T-helper 2 cell (primary cell): ENCODE measurements at regions not wholly inside any gene's neighbourhood (a gene's known extent, or its start where the extent isn't known, plus 50 kb on each side); places are given as distances from the start of the nearest gene placed in this dataset.

Experiments used
- DNase-seq, 5 experiments: peaks; one replicate each; pipeline versions ENCODE4 v3.0.0 to v3.0.0-alpha.2; 2012 to 2022

DNA sequence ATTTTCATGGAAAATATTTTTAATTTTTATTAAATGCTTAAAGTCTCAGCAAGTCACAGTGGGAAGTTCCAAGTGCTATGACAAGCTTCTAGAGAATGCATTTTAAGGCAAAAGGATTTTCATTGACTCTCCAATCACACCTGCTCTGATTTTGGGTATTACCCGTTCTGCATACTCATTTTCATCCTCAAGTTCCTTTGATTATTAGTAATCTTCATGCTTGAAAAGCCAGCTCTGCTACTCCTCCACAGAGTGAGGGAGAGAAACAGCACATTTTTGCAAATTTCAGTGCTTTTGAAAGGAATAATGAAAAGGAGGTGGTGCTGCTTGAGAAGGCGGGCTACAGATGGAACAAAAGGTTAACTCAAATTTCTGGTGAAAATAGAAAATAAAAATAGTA, 450.7 kb downstream of the NSUN3 start:
- no peak for DNase-seq

DNA sequence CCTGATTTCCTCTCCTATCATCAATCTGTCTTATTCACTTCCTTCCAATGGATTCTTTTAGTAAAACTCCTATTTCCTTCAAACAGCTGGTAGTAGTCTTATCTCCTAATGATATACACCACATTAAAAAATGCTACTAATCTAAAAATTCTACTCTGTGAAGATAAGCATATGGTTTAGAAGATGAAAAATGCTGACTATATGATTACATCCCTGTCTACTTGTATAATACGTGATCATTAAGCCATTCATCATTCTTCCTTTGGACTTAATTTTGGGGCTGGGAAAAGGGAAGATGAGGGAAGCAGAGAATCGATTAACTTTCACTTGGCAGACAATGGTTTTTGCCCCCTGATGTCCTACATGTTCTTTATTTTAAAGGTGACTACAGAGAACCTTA, 453.1 kb downstream of the NSUN3 start:
- DNase-seq = no peak

DNA sequence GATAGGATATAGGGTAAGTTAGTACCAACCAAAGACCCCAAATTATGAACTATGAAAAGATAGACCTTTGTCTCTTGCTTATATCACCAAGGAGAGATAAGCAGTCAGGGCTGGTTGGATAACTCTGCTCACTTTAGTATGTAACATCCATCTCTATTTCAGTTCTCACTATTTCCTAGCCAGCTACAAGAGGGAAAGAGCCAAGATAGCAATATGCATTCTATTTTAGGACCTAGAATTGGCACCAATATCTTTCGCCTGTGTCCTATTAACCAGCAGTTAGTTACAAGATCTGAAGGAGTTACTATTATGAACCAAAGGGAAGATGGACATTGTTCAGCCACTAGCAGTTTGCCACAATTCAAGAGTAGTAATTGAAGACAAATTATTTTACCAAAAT, 457.5 kb downstream of the NSUN3 start:
- no peak for DNase-seq

DNA sequence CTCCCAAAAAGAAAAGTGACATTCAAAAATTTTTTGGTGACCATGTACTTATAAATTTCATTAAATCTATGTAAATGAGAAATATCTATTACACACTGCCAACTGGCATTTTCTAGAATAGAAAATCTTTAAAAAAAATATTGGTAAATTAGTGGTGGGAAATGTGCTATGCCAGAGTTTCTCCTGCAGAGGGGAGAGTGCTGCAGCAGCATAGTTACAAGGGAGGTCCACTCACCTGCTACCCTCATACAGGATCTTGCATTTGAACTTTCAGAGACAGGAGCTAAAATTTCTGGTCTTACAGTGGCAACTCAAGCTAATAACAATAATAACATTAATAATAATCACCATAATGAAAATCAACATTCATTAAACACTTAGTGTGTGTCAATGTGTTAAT, 459.6 kb downstream of the NSUN3 start:
- DNase-seq = no peak

DNA sequence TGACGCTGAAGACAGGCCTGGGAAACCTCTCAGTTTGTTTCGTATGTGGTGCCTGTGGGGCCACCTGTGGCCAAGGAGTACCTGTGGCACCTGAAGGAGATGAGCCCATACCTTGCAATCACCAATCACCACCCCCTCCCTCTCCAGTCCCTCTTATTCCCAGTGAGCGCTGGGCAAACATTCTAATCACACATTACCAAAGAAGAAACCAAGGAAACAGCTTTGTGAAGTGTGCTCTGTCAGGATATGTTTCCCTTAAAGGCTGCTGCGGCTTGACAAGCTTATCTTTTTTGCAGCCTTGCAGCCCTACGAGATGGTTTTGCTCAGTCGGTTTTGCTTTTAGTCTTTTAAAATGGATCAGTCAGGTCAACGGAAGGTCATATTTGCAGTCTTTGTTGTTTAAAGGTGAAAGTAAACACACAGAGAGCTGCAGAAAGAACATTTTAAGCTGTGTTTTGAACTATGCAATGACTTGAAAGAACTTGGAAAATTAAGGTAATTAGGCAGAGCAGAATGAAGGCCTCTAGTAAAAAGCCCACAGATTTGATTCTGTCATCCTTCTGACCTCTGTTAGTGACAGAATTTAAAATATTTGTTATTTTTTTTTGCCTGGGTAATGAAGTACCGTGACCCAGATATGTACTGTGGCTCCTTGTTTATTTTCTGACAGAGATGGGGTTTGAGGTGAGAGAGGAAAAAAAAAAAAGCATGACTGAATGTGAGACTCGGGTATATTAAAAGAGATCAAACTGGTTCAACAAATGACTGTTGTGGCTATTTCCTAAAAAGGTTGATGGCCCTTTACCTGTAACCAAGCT, 461.4 kb downstream of the NSUN3 start:
- DNase-seq = no peak

DNA sequence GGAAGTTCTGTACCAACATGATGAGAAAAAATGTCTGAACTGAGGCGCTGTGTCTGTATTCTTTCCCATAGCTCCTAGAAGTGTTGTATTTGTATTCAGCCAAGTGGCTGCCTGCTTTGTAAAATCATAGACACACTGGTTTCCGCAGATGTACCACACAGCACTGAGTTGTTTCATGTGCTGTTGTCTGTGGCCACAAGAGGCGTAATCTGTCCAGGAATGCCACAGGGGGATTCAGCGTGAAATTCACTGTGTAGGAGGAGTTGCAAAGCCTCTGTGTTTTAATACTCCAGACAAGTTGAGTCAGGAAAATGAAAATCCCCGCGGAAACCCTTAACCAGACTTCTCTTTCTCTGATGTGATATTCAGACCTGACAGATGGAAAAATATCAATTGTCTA, 462.2 kb downstream of the NSUN3 start:
- no peak for DNase-seq

DNA sequence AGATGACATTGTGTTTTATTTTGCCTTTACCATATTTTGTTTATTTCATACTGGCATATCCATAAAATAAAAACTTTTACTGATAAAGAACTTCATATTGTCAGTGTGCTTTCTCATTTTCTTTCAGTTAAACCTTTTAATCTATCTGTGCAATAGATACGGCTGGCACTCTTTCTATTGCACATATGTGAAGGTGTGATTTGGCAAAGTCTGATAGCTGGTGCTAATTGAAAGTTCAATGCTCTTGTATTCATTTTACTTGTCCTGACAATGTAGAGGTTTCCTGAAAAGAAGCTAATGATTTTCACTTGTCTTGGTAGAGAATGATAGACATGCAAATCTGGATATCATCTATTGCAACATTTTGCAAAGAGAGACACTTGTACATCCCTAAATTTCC, 467.0 kb downstream of the NSUN3 start:
- no peak for DNase-seq

DNA sequence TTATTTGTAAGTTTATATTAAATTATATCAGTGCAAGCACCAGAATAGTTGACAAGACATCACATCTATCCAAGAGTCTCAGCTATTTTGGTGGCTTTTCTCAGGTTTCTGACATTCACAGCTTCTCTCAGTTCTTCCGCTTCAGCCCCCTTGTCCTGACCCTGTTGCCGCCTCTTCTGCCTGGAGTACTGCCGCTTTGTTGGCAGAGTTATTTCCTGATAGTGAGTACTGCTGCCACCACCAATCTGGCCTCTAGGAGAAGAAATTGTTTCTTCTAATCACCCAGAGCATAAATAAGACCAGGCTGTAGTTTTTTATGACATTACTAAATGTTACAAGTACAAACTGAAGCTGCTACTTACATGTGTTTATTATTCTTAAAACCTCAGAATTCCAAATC, 470.1 kb downstream of the NSUN3 start:
- no peak for DNase-seq

DNA sequence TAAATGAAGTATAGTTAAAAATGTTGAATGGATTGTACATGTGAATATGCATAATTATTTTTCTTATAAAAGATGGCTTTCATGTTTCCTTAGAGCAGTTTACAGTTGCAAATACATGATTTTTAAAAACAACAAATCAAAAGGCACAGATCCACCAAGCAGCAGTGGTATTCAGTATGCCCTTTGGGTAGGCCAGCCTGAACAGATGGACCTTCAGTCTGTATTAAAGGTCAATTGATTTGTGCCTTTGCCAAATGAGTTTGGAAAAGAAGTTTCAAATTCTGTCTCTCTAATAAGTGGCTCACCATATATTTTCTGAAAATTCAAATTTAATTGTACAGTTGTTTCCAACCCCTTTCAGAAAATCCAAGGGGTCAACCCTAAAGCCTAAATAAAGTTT, 477.1 kb downstream of the NSUN3 start:
- DNase-seq = no peak

DNA sequence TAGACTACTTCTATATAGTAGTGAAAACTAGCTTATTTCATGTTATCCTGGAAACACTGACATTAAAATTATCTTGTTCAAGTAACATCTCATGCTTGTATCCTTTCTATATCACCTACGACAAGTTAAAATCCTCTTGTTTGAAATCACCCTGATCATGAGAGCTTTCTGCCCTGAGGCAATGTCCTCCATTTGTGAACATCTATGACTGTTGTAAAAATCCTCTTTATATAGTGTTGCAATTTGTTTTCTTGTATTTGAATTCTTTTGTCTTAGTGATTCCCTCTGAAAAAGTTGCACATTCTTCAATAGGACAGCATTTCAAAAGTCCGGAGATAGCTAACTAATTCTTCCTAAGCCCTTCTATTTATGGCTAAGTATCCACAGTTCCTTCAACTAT, 480.3 kb downstream of the NSUN3 start:
- no peak for DNase-seq

DNA sequence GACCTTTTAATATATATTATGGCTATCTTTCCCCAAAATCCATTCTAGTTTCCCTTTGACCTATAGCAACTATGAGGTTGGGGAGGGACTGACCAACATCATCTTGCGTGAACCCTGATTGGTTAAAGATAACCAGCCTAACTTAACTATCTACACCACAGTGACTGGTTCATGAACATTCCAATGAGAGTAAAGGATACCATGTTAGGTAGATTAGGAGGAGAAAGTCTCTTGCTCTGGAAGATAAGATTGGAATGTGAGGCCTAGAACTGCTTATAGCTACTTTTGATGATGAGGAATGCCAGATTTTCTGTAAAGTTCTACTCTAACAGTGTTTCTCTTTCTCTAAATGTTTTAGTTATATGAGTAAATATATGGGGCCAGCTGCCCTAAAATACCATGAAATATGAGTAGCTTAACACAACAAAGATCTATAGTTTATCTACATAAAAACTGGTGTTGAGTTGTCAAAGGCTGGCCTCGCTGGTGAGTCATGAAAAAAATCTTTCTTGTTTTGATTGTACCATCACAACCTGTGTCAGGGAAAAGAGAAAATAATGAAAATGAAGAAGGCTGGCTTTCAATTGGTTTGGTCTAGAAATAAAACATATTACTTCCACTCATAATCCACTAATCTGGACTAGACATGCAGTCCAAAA, 481.4 kb downstream of the NSUN3 start:
- DNase-seq = no peak

DNA sequence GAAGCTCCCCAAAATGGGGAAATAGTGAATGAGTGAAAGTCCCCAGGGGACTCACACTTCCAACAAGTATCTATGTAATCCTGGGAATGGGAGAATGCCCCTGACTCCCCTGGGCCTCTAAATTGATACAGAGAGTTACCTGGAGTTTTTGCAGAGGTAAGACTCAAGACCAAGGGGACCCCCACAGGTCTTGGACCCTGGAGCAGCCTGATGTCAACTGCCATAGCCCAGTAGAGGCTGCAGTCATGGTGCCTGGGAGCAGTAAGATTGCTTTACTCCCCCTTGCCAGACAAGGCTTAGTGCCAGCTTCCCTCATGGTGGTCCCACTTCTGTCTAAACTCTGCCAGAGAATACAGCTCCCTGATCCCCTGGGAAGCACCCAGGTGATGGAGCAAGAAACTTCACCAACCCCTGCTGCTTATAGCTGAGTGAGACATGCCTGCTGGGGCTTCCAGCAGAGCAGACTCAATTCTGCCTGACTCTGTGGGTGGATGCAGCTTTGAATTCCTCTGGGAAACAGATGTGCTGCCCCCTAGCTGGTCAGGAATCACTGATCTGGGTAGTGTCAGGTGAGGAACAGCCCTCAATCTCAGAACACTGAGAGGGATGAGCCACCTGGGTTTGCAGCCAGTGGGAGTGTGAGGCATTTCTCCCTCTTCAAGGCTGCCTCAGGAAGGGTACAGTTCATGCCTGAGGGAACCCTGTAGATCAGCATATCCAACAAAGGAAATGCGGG, 485.9 kb downstream of the NSUN3 start:
- no peak for DNase-seq

DNA sequence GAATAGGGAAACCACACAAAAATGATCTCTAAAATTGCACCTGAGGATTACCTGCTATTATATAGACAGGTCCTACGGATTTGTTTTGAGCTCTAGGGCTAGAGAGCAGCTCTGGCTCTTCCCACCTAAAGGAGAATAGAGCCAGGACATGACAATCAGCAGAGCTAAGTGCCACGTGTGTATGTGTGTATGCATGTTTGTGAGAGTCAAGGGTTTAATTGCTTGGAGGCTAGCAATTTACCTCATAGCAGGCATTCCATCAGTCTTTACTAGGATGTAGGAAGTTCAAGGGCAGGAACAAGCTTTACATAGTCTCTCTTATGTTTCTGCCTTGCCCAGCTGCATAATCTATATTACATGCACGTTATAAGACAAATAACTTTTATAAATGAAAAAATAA, 498.2 kb downstream of the NSUN3 start:
- no peak for DNase-seq

DNA sequence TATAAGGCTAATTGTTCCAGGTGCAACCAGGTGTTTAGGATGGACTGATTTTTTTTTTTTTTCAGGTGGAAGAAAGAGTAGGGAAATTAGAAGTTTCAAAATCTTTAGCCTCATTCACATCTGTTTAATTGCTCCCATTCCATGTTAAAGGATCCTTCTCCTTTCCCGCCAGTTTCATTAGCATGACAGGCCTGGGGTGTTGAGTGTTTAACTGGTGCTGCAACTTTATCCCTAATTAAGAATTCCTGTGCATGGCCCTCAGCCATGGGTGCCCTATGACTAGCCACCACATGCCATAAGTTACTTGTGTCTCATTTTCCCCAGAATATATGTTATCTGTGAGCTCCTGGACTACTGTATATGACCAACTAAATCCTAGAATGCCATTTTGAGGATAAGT, 501.4 kb downstream of the NSUN3 start:
- no peak for DNase-seq

DNA sequence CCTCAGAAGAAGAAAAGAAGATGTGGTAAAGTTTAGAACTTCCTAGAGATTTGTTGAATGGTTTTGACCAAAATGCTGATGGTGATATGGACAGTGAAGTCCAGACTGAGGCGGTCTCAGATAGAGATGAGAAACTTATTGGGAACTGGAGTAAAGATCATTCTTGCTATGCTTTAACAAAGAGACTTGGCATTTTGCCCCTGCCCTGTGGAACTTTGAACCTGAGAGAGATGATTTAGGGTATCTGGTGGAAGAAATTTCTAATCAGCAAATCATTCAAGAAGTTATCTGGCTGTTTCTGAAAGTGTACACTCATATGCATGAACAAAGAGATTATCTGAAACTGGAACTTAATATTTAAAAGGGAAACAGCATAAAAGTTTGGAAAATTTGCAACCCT, 505.2 kb downstream of the NSUN3 start:
- no peak for DNase-seq

DNA sequence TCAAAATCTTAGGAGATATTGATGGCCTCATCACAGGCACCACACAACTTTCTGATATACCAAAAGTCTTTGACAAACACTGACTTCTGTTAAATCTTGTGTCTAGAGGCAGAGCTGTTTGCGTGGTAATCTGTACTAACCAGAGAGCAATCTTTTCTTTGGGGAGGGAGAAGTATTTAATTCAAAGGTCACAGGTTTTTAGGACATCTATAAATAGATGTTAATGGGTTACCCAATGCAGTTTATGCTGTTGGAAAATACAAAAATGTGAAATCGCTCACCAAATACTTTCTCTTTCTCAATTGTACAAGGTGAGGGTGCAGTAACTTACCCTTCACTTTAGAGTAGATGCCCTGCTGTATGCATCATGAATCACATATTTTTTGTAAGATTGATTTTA, 510.5 kb downstream of the NSUN3 start:
- no peak for DNase-seq

DNA sequence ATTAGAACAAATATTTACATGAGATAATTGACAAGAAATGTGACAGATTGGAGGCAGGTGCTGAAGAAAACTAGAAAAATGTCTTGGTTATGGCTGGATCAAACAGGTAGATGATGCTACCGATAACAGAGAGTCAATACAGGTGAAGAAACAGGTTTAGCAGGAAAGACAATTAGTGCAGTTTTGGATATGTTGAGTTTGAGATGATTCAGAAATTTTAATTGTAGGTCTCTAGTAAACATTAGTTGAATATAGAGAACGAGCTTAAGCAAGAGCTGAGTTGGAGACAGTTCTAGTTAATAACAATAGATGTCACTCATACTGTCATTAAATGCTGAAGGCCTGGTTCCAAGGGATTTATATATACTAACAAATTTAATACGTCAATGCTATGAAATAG, 524.4 kb downstream of the NSUN3 start:
- DNase-seq = no peak

DNA sequence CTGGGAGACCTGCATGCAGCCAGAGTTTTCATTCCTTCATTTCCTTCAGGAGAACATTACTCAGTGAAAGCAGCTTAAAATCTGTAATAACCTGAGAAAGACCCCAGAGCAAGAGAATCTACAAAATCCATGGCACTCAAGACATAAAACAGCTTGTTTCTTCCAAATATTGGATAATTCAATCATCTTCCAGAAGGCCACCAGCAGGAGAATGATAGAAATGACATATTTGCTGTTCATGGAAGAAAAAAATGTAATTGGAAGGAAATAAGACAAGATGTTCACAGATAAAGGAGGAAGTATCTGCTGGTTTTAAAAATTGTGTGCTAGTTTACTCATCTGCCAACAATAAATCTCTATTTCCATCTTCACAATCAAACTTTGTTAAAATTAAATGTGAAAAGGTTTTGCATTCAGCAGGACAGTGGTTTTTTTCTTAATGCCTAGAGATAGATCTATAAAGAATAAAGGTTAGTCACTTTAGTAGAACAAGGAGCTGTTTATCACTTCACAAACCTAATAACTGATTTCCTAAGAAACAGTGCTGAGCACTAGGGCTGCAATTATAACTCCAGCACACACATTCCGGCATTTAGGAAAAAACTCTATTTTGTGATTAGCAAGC, 530.8 kb downstream of the NSUN3 start:
- DNase-seq = no peak

DNA sequence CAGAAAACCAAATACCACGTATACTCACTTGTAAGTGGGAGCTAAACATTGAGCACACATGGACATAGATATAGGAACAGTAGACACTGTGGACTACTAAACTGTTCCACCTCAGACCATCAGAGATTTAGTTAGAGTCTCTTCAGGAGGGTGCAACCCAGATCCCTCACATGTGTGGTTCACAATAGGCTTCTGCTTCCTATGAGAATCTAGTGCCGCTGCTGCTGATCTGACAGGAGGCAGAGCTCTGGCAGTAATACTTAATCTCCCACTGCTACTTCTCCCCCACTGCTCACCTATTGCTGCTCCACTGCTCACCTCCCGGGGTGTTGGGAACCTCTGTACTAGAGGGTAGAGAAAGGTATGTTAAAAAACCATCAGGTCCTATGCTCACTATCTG, 533.3 kb downstream of the NSUN3 start:
- DNase-seq = no peak

DNA sequence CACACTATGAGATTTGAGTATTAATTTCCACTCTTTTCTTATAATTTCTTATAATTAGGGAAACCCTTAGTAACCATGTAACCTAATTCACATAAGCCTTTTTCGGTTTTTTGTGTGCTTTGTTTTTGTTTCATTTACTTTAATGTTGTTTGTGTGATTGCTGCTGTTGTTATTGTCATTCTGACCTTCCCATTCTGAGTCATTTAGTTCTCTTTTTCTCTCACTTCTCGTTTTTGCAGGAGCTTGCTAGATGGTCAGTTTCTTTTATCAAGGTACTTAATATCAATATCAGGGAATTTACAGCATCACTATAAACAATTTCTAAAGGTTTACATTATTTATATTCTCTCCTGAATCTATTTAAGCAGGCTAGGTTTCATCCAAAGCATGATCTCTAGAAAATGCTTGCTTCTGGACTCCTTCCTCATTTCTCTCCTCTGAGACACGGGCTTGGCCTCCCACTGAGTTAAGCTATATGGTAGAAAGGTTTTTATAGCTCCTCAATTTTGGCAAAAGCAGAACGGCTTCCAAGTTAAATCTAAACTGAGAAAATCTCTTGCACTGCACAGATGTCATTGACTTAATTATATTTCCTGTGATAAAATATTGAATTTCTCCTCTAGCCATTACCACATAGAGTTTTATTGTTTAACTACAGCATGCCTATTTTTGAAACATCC, 534.2 kb downstream of the NSUN3 start:
- DNase-seq = no peak

DNA sequence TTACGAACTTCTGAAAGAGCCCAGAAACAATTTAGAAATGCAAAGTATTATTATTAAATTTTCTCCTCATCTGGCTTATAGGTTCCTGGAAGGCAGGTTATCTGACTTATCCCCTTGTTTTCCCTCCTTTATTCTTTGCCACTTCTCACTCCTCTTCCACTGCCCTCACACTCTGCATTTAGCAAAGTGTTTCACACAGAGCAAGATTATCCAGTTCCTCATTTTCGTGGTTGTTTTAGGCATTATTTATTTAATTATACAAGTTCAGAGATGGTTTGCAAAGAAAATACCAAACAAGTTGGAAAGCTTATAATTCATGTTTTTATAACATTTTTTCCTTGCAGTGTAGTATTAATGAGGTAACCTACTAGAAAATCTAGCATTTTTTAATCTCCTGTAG, 544.9 kb downstream of the NSUN3 start:
- no peak for DNase-seq

DNA sequence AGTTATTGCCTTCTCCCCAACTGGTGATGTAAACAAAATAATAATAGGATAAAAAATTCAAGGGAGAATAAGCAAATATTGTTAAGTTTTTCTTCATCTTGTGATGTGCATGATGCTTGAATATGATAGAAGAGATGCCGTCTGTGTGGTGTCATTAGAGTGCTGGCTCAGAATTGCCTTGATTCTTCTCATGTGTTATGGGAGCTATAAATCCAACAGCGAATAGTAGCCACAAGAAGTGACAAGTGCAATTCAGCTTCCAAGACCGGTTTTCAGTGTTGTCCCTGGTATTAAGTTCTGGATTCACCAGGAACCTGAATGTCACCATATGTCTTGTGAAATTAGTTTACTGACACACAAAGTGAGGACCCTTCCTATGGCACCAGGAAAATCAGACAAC, 547.0 kb downstream of the NSUN3 start:
- DNase-seq = no peak

DNA sequence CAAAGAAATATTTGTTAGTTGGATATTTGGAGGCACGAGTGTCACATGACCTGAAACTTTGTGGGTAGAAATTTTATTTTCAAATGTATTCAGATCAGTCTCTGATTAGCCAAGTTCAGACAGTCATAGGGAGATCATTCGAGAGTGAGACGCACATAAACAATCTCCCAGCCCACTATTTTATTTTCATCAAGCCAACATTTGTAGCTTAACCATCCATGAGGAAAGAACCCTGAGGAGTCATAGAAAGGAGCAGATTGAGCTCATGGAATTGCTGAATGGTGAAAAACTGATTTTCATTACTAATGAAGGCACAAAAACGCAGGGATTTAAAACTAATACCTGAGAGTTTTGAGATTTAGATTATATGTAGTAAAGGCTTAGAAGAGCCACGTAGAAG, 548.7 kb downstream of the NSUN3 start:
- DNase-seq = no peak
